UCSD-AML1 (cell line): ENCODE measurements at regions not wholly inside any gene's neighbourhood (a gene's known extent, or its start where the extent isn't known, plus 50 kb on each side); places are given as distances from the start of the nearest gene placed in this dataset.

ENCODE experiments used
- DNase-seq: peaks from one replicate; lab custom pipeline; 2025; ENCODE audit not compliant: unreplicated experiment; lab: John Stamatoyannopoulos, UW

GRCh38 chr3:117893001-117893400 is 1141.6 kb downstream of the IGSF11 start:
- DNase-seq: no peak

- DNase-seq: peak; percentile 18
Measured at GRCh38 chr3:117893638-117894037, 1141.0 kb downstream of the IGSF11 start.

- no peak for DNase-seq
Measured at GRCh38 chr3:117898722-117899522, 1135.7 kb downstream of the IGSF11 start.

- no peak for DNase-seq
Measured at GRCh38 chr3:117903226-117903625, 1131.4 kb downstream of the IGSF11 start.

DNA sequence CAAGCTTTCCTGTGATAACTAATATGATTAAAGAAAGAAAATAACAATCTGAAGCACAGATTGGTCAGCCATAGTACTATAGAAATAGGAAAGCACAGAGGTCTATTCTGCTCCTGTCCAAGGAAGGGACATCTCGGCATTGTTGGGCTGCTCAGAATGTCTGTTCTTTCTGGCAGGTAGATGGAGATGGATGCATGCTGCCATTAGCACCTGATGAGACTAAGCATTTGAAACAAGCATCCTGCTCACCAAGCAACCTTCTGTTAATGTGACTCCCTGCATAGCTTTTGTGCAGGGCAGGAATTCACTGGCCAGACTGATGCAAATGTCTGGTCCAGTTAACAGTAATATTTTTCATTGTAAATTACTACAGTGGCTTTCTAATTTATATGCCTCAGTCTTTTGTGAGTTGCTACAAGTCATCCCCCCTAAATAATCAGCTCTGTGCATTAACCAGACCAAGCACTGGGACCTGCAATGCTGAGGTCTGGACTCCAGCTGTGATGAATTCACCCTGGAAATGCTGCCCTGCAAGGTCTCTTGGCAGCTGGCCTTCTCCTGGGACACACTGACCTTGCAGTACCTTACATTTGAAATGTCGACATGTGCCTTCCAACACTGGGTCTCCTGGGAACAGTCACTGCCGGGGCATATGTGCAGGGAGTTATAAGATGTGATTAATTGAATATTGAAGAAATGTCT is 1123.7 kb downstream of the IGSF11 start:
- peak; percentile 8 for DNase-seq

GRCh38 chr3:117912352-117912751 is 1122.3 kb downstream of the IGSF11 start:
- no peak for DNase-seq

DNA sequence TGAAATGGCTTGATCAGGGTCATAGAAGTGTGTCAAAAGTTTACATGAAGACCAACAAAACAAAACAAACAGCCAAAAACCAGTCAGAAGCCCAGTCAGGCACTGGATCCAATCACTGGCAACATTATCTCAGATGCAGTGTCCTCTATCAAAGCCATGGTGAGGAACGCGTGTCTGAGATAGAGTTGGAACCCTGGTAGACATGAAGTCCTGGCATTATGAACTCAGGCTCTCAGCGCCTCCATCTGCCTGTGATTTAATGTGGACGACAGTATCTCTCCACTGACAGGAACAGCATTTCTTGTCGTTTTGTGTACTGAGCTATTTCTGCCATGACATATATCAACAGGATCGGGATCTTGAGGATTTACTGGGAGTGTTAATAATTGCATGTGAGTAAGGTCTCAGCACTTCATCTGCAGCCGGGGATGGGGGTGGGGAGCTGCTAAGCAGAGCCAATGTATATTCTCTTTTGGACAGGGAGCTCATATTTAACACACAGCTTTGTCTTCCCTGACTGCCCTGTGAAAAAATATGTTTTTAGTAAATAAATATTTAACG is 1120.0 kb downstream of the IGSF11 start:
- DNase-seq: no peak

- DNase-seq: no peak
Measured at GRCh38 chr3:117916839-117917238, 1117.8 kb downstream of the IGSF11 start.

- no peak for DNase-seq
Measured at GRCh38 chr3:117919621-117920020, 1115.0 kb downstream of the IGSF11 start.

GRCh38 chr3:117920253-117920898 is 1114.3 kb downstream of the IGSF11 start:
- no peak for DNase-seq

GRCh38 chr3:117921411-117921810 is 1113.2 kb downstream of the IGSF11 start:
- DNase-seq: no peak

DNA sequence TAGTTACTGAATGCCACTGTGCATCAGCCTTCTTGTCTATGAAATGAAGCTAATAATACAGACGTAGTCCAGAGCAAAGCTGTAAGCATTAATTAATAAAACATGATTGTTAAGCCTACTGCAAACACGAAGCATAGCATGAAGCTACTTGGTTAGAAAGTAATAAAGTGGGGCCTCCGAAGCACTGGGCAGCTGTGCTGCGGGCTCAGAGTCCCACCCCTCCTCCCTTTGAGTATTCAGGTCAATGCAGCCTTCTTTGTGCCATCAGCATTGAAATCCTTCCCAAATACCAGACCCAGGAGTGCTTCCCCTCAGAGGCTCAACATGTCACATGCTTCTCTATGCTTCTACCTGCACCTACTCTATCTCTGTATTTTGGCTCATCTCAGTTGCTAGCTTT is 1112.6 kb downstream of the IGSF11 start:
- no peak for DNase-seq

DNA sequence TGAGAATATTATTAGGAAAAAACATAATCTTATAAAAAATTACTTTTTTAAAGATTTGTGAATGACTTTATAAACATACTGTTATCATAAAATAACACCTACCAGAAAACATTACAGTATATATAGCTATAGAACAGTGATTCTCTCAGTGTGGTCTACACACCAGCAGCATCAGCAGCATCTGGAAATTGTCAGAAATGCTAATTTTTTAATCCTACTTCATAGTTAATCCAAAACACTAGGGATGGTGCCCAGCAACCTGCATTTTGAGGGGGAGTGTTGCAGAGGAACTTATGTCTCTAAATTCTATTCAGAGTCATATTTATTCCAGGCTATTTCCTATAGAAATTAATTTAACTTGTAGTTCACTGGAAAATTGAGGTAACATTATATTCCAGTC is 1107.8 kb downstream of the IGSF11 start:
- DNase-seq: no peak

- DNase-seq: no peak
Measured at GRCh38 chr3:117927825-117928224, 1106.8 kb downstream of the IGSF11 start.

DNA sequence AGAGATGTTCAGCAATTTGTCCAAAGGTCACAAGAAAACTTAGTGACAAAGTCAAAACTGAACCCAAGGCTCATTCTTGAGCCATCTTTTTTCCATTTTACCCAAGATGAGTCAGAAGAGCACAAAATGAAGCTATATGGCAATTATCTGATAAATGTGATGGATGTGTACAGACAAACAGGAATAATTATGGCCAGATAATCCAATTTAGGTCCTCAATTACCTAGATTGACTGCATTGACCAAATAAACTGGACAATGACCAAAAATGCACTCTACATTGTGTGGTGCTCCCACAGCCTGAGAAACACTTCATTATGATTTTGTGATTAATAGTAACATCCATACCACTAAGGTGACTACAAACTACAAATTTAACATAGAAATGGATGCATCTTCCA is 1105.8 kb downstream of the IGSF11 start:
- DNase-seq: no peak

DNA sequence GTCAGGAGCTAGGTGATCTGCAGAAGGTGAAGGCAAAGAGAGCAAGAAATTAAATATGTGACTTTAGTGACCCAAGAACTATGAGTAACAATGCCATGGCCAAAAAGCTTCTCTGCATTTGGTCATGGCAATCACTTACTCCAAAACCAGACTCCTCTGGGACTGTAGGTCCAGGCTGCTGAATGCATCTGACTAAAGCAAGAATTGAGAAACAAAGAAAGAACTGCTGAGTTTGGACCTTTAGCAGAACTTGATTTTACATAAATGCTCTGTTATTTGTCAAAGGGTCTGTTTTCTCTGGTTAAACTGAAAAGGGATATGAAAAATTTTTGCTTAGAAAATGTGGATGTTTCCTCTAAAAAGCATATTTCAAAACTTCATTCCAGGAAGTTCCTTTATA is 1102.2 kb downstream of the IGSF11 start:
- no peak for DNase-seq

GRCh38 chr3:117936159-117936558 is 1098.5 kb downstream of the IGSF11 start:
- no peak for DNase-seq

DNA sequence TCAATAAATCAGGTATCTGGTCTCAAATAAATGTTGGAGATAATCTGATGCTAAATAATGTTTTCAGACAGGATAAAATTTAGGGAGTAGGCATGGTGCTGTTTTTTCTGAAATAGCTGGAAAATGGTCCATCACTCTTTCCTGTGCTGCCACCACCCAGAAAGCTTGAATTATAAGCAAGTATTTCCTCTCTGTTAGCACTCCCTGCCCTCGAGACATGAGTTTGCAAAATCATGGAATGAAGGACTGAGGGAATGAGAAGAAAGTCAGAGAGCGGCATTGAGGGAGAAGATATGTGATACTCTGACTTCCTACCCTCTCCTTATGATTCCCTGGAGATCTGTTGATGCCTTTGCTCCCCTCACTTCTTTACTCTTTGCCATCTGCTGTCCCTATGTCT is 1095.7 kb downstream of the IGSF11 start:
- no peak for DNase-seq

DNA sequence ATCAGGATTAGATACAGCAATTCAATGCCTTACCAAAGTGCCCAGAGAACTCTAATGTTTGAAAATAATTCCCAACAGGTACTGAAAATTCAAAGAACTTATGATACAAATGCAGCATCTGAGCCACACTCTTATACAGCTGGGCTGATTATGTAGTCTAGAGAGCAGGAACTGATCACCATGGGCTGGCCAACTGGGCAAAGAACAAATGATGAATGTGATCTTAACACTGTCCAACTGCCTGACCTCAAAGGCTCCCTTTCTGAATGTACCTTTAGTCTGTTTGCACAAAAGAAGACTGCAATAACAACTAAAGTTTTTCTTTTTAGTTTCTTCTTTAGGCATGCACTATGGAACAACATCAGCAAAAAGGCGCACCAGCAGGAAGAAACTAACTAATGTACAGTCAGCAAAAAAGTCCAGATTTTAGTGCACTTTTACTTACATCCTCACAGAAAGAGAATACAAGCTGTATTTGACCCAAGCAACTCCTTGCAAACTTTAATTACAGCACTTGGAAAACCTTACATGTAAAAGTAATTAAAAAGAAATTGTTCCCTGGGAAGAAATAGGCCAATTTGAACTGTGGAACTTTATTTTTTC is 1095.1 kb downstream of the IGSF11 start:
- no peak for DNase-seq

- DNase-seq: no peak
Measured at GRCh38 chr3:117941015-117941414, 1093.6 kb downstream of the IGSF11 start.

- DNase-seq: no peak
Measured at GRCh38 chr3:117941756-117942155, 1092.9 kb downstream of the IGSF11 start.
